NCI-H69 (cell line): ENCODE measurements at regions not wholly inside any gene's neighbourhood (a gene's known extent, or its start where the extent isn't known, plus 50 kb on each side); places are given as distances from the start of the nearest gene placed in this dataset.
"Not testable (repeated sequence)": the region's sequence is repeated elsewhere in the genome, so short reads cannot be mapped to it uniquely, and the experiment has no call there.

Source experiments
- DNase-seq: peaks from one replicate; lab custom pipeline; 2025; lab: John Stamatoyannopoulos, UW

DNA sequence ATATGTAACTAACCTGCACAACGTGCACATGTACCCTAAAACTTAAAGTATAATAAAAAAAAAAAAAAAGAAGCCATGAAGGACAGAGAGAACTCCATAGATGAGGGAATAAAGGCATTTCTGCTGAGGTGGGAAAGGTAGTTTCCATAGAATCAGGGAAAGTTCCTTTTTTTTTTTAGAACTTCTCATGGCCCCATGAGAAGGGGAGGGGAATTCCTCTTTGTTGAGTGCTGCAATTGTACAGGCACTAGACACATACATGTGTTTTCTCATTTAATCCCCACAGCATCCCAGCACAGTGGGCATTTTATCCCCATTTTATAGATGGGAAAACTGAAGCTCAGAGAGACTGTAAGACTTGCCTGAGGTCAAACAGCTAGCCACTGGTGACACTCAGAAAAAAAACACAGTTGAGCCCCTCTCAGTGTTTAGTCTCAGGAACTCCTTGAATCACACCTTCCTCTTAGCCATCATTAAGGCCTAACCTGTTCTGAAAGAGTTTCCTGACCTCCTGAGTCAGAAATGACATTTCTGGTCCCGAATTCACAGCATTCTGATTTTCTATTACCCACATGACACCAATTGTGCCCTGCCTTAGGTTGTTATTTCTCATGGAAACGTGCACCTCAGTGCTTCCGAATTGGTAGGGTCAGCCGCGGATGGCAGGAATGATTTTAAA lies 189.3 kb upstream of the G2E3 start:
- no peak for DNase-seq

DNA sequence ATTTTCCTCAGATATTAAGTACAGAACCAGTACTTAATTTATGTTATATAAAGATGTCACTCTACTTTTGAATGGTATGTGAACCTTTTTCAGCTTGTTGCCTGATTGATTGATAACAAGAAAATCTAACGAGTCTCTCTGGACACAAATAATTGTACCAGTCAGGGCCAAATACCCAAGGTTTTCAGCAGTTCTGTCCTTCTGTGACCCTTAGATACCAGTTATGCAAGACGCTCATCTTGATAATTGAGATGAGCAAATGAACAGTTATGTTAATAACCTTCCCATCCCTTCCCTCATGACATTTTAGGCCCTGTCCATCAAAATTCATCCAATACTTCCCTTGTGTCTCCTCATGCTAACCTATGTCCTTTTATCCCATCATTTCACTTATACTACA lies 185.9 kb upstream of the G2E3 start:
- DNase-seq: no peak

DNA sequence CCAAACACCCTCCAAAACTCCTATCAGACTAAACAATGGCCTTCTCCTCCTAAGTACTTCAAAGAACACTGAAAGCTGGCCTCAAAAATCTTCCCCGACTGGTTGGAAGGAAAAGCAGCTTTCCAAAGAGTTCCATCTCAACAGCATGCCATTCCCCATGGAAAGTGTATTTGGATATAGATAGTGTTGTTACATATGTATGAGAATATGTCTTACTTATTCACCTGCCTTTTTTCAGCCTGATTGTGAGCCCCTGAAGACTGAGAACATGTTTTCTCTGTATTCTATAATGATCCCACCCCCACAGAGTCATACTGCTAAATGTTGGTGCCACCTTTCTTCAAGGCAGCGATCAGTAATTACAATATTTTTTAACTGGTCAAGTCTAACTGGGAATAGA lies 185.4 kb upstream of the G2E3 start:
- no peak for DNase-seq

DNA sequence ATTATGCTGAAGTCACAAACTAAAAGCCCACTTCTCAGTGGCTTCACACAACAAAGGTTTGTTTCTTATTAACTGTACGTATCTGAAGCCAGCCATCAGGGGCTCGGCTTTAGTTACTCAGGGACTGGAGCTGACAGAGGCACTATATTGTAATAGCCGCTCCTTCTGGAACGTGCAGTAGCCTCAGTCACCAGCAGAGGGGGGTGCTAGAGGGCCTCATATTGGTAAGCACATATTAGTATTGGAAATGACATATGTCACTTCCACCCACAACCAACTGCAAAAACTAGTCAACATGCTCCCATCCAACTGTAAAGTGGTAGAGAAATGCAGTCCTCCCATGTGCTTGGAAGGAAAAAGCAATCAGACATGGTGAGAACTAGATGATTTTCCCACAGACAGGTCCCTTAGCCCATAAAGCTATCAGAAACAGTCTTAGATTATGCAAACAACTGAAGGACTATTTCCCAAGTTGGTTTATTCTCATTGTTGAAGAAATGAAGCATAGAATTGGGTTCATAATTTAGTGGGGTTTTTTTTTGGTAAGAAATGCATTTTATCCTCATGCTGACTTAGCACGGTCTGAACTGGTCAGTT lies 183.6 kb upstream of the G2E3 start:
- peak; percentile 81 for DNase-seq

DNA sequence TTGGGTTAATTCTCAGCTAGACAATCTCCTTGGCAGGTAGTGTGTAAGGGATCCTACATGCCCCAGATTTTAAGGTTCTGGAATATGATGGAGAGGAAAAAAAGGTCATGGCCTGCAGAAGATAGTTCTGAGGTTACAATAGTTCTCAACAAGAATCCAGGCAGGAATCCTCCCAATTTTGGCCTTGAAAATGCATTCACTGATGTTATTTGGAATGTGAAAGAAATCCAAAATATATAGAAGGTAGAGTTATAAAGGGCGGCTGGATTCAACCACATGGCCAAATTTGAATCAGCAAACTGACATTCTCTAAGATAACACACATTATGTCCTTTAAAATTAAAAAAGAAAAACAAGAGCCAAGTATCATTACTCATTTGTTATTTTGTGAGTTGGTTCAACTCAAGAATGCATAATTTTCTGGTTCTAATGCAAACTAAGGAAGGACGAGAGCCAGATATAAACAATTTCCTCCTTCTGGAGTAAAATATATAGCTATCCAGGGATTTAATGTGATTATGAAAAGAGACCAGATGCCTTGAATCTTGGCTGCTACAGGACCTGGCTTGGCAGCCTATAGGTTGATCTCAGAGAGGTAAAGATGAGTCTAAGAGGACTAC lies 177.0 kb upstream of the G2E3 start:
- DNase-seq: no peak

DNA sequence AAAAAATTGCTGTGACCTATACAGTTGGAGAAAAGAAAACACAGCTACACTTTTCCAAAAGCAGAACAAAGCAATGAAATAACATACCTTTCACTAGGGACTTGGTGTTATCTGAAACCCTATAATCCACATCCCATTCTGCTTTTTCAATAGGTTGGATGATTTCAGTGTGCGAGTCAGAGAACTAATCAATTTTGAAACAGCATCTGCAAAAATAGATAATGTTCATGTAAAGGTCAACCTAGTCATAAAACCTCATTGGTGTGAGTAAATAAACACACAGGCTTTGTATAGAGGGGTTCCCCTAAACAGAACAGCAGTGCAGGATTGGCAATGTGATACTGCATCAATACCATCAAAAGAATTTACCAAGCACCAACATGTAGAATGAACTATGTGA lies 173.0 kb upstream of the G2E3 start:
- DNase-seq: peak; percentile 97

DNA sequence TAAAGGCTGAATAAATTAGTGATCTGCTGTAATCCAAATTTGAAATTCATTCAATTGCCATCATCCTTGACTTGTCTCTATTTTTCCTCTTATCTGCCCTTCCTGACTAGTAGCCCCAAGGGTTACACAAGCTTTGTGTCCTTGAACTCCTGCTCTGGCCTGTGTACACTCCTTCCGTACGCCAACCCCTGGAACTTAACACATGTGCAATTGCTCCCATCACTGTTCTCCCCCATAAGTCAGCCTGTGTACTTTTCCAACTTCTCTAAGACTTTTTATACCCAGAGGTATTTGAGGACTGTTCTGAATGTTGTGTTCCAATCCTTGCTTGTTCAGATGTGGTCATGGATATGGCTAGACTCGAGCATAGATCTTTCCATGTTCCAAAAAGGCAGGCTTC lies 171.1 kb upstream of the G2E3 start:
- DNase-seq: no peak

DNA sequence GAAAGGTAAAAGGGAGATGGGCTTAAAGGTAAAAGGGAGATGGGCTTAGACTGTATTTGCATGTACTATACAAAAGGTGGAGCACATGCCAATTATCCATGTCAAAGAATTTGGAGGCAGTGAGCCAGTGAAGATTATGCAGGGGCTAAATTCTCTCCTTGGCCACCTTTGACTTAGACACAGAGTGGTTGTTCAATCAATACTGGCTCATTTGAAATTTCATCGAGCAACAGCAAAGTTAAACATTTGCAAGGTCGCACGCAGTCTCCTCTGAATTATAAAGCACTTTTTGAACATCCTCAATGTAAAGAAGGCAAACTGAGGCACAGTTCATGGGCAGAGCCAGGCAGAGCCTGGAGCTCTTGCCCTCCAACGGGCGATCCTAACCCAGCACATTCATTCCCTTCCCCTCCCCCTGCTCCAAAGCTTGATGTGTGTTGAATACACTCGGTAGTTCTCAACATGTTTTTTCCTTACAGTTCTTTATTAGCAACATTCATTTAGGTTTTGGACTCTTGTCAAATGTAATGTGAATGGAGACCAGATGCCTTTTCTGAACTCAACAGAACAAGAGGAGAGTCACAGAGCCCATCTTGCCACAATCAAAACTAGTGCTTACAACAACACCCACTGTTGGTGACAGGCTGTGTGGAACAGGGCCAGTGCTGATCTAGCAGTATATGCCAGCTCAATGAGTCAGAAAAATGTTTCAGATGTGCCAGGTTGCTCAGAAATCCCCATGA lies 169.7 kb upstream of the G2E3 start:
- peak; percentile 31 for DNase-seq

DNA sequence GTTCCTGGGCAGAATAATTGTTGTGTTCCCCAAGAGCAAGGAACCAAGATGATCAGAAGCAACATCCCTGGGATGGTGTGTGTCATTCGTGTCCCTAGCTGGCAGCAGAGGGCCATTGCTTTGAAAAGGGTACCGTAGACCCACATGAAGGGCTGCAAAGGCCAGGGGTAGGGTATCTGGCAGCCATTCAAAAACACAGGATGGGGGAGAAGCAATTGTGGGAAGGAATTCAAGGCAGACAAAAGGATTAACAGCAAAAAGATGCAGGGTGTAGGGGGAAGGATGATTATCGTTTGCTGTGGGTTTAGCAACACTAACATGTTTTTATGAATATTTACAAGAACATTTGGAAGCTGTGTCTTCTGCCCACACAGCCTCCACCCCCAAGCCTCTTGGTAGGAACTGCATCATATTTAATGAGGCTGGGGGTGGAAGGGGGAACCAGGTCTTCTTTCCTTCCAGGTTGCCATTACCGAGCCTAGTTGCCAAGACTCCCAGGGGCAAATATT lies 169.0 kb upstream of the G2E3 start:
- DNase-seq: no peak

DNA sequence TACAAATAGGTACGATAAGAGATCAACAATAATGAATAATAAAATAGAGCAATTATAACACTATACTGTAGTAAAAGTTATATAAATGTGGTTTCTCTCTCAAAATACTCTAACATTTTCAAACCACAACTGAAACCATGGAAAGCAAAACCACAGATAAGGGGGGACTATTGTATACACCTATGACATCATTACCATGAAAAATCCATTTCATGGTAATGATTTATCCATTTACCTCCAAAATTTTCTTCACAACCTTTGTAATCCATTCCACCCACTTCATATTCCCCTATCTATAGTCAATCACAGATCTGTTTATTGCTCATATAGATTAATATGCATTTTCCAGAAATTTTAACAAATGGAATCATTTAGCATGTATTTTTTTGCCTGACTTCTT lies 163.9 kb upstream of the G2E3 start:
- DNase-seq: no peak

DNA sequence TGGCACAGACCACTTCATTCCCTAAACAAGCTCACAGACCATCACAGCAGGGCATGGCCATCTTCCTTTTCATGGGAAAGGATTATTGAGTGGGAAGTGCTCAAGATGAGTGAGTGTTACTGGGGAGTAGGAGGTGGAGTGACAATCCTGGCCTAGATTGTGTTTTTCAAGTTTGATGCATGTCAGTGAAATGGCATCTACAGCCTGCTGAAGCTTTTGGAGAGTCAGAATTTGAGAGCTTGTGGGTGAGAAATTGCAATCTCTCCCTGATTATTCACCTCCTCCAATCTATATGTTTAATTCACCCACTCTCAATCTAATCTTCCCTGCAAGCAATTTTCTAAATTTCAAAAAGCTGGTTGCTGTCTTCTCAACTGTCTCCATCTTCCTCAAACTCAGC lies 156.1 kb upstream of the G2E3 start:
- DNase-seq: no peak

DNA sequence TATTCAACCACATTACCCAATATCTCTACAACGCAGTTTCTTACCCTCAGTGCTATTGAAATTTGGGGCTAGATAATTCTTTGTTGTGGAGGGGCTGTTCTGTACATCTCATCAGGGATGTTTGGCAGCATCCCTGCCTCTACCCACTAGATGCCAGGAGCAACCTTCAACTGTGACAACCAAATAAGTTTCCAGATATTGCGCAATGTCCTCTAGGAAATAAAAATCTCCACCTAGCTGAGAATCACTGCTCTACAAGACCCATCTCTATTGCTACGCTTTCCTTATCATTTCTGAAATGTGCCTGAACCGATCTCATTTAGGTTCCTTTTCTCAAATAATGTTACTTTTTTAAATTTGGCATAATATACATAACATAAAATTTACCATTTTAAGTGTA lies 155.2 kb upstream of the G2E3 start:
- no peak for DNase-seq

DNA sequence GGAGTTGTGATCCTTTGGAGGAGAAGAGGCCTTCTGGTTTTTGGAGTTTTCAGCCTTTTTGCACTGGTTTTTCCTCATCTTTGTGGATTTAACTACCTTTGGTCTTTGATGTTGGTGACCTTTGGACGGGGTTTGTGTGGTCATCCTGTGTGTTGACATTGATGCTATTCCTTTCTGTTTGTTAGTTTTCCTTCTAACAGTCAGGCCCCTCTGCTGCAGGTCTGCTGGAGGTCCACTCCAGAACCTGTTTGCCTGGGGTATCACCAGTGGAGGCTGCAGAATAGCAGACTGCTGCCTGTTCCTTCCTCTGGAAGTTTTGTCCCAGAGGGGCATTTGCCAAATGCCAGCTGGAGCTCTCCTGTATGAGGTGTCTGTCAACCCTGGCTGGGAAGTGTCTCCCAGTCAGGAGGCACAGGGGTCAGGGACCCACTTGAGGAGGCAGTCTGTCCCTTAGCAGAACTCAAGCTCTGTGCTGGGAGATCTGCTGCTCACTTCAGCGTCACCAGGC lies 149.4 kb upstream of the G2E3 start:
- DNase-seq: not testable (repeated sequence)

DNA sequence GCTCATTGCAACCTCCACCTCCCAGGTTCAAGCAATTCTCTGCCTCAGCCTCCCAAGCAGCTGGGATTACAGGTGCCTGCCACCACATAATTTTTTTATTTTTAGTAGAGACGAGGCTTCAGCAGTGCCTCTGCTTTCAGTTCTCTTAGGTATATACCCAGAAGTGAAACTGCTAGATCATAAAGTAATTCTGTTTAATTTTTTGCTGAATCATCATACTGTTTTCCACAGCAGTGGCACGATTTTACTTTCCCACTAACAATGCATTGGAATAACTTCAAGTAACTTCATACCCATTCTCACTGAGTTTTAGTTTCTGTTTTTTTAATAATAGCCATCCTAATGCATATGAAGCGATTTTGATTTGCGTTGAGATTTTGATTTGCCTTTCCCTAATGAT lies 148.0 kb upstream of the G2E3 start:
- DNase-seq: no peak

DNA sequence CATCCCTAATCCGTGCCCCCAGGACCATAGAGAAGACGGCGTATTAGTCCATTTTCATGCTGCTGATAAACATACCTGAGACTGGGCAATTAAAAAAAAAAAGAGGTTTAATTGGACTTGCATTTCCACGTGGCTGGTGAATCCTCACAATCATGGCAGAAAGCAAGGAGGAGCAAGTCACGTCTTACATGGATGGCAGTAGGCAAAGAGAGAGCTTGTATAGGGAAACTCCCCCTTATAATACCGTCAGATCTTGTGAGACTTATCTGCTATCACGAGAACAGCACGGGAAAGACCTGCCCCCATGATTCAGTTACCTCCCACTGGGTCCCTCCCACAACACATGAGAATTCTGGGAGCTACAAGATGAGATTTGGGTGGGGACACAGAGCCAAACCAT lies 145.8 kb upstream of the G2E3 start:
- DNase-seq: not testable (repeated sequence)

DNA sequence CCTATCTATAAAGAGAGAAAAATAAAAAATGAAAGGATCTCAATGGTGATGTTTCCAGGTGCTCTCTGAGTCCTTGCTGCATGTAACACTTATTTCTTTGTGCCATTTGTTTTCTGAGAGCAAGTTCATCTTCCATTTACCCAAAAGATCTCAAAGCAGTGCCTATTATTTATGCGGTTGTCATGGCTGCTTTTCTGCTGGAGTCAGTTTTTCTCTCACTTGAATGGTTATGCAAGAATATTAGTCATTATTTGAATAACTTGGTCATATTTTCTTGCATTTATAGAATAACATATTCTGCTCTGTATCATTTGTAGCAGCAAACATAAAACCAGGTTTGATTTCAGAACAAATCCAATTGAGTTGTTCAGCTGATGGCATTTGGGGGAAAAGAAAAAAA lies 141.8 kb upstream of the G2E3 start:
- no peak for DNase-seq

DNA sequence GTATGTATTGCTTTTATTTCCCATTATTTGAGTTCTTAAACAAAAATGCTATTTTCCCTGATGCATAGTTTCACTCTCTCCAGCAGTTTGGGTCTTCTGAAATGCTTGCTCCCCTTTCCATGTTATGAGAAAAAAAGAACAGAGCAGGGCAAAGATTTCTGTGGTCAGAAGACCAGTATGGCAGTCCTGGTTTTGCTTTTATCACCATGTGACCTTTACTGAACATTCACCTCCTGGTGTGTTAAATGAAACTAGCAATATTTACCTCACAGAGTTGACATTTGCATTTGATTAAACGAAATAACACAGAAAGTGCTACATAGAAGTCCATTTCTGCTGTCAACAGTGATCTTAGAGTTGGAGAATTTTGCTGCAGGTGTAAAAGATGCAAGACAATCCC lies 141.0 kb upstream of the G2E3 start:
- DNase-seq: no peak

DNA sequence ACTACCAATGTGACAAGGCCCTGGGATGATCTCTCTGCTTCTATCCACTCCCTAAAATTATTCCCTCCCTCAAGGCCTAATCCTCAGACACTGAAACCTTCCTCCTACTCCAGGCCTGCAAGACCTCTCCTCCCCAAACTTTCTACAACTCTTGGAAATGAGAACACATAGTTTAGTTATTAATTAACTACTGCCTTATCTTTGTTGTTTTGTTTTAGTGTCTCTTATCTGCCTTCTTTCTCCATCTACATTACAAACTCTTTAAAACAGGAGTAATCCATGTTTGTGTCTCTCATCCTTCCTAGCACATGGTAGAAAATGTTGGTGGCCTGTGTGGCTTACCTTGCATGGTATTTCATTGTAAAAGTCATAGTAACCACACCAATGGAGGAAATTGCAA lies 139.9 kb upstream of the G2E3 start:
- no peak for DNase-seq

DNA sequence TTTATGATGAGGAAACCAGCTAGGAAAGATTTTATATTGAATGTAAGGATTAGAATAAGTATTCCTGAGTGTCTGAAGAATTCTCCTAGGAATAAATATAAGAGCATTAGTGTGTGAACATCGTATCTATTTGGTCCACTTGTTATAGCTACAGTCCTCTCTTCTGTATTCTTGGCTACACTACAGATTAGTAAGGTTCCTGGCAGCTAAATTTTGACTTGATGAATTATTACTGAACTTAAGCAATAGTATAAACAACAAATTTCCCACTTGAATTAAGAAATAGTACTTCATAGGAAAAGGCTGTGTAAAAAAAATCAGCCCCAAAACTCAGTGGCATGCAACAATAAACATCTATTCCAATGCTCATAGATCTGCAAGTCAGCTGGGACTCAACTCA lies 138.4 kb upstream of the G2E3 start:
- DNase-seq: no peak

DNA sequence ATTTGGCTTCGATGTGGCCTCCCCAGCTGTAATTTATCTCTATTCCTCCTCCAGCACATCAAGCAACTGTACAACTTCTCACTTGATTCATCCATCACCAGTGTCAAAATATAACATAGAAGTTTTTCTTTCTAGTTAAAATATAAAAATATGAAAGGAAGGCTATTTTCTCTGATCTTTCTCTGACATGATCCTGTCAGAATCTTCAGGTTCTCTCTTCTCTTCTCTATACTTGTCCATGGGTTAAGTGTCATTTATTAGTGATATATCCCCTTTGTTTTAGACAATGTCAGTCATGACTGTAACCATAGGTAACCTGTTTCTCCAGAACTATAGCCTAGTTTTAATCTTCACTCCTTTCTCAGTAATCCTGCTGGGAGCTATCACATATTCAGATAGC lies 132.5 kb upstream of the G2E3 start:
- no peak for DNase-seq

DNA sequence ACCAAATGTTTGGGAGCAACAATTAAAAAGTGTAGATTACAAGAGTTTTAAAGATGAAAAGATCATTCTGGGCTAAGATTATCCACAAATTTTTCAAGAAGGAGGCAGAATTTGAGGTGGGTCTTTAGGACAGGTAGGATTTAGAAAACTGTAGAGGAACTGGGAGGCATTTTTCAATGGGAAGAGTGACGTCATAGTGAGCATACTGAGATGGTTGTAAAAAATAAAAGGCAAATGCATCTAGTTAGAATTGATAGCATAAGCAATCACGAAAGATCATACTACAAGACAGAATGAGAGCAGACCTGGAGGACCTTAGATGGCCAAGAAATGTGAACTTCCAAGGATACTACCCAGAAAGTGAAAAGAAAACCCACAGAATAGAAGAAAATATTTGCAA lies 131.6 kb upstream of the G2E3 start:
- DNase-seq: no peak

DNA sequence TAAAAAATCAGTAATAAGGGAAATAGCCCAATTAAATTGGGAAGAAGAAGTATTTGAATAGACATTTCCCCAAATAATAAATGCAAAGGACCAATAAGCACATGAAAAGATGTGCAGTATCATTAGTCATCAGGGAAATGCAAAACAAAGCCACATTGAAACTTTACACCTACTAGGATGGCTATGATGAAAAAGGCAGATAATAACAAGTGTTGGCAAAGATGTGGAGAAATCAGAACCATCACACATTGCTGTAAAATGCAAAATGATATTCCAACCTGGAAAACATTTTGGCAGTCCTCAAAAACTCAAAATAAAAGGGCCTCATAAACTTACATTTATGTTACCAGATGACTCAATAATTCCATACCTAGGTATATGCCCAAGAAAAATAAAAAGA lies 131.1 kb upstream of the G2E3 start:
- DNase-seq: no peak

DNA sequence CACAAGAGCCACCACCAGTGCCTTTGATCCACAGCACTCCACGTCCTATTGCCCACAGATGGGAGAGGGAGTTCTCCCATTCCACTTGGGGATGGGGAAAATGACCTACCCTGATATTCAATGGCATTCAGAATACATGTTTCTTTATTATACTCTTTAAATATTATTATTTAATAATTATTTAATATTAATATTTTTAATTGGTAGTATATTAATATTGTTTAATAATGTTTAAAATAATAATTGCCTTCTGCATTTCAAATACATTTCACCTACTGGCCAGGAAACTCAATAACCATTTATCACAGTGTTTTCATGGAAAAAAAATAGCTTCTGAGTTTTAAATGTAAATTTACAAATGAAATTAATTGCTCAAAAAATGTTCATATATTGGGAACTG lies 127.4 kb upstream of the G2E3 start:
- no peak for DNase-seq
